ENCODE measurements at regions not wholly inside any gene's neighbourhood (a gene's known extent, or its start where the extent isn't known, plus 50 kb on each side); places are given as distances from the start of the nearest gene placed in this dataset.
A peak's percentile ranks its signal among the peaks of the same experiment; 100 is the strongest.

DNA sequence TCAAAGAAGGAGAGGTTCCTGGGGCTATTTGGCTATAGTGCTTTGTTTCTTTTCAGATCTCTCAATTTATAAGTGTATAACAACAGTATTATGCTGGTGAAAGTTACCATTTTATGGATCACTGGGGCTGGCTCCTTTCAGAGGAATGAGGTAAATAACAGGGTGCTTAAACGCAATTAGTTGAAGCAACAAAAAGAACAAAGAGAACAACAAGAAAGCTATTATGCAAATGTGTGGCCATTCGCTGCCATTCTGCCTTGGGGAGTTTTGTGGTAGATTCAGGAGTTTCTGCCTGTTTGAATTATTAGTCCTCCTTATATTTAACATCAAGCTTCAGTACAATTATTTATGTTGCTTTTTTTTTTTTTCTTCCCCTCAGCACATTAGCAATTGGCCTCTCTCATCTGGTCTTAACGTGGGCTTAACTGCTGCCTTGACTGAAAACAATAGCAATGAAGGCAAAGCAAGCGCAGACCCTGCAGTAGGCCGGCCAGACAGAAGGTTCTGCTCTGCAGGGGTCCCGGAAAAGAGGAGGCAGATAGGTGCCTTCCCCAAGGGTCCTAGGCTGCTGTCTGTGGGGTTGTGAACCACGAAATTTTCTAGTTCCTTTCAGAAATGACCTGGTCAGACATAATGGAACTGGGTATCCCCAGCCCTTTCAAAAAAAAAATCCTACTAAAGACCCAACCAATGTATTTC is 339.9 kb upstream of the PODXL start:
- peak; percentile 38 for DNase-seq

DNA sequence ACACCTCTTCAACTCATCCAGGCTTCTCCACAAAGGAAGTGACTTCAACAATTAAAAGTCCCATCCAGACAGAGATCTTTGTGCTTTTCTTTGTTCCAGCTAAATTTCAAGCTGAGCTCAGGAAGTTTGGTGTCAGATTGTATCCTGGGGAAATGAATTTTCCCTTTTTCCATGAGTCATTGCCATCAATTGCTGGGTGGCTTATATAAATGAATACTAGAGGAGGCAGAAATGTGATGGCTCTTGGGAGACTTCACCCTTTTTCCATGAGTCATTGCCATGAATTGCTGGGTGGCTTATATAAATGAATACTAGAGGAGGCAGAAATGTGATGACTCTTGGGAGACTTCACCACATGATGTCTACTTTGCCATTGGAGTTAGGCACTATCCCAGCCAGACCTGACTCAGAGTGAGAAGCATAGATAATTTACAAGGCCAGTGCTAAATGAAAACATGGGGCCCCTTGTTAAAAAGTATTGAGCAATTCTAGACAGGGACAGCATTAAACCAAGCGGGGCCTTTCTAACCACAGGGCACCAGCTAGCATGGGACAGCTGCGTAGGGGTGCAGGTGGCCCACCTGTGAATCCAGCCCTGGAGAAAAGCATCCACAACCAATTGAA is 339.2 kb upstream of the PODXL start:
- DNase-seq = no peak

DNA sequence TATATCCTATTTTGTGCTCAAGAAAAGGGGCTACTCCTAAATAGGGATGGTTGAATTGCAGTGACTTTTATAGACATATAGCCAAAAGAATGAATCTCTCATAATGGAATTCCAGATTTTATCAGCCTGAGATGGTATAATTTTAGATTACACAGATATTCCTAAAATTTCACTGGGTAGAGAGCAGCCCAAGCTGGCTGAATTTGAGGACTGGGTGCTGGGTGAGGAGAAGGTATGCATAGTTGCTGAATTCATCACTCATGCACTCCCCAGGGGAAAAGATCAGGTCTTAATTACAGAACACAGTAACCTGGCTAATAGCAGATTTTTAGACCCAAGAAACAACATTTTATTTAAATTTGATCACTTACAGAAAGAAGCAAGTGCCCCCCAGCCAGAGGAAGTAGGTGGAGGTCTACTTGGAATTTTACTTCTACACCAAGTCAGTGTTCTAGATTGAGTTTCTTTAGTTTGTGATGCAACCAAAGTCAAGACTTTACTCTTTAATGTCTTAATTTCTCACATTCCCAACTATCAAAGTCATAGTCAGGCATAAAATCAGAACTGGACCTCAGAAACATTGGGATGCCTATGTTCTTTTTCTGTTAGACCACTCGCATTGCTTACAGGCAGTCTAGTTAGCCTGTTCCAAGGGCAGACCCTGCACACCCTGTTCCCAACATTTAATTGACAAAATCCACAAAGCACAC is 337.4 kb upstream of the PODXL start:
- no peak for DNase-seq

DNA sequence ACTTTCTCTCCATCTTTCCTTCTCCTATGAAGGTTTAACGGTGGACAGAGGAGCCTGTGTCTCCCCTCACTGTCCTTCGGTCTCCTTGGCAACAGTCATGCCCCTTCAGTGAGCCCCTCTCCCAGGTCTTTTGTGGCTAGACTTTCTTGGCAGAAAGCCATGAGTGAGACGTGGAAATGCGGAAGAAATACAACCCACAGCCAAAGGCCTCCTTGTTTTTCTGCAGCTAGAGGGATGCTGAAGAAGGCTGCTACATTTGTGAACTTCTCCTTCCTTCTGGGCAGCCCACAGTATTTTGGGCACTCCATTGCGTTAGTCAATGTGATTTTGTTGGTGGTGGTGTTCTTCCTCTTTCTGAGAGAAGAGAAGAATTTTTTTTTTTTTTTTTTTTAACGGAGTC is 333.7 kb upstream of the PODXL start:
- peak; percentile 6 for DNase-seq

- DNase-seq = no peak
These were observed 333.2 kb upstream of the PODXL start for GRCh38 chr7:131889572-131890150.

DNA sequence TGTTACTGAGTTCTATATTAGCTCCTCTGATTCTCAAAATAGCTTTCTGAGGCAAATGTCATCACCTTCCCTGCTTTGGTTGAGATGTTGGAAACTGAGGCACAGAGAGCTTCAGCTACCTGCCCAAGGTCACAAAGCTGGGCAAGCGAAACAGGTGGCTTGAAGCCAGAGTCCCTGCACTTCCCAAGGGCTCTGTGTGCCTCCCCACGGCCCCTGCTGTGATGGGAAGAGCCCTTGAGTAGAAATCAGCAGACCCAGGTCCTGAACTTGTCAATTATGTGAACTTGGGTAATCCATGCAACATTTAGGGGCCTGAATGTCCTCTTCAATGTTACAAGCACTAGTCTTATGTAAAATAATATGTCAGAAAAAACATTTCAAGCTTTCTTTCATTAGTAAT is 327.3 kb upstream of the PODXL start:
- no peak for DNase-seq

DNA sequence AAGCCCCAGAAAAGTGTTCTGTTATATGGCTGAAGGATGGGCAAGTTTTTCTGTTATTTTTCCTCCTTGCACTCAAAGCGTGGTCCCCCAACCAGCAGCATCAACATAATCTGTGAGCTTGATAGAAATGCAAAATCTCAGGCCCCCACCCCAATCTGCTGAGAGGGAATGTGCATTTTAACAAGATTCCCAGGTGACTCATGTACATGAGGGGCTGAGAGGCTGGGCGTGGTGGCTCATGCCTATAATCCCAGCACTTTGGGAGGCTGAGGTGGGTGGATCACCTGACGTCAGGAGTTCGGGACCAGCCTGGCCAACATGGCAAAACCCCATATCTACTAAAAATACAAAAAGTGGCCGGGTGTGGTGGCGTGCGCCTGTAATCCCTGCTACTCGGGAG is 326.8 kb upstream of the PODXL start:
- no peak for DNase-seq

DNA sequence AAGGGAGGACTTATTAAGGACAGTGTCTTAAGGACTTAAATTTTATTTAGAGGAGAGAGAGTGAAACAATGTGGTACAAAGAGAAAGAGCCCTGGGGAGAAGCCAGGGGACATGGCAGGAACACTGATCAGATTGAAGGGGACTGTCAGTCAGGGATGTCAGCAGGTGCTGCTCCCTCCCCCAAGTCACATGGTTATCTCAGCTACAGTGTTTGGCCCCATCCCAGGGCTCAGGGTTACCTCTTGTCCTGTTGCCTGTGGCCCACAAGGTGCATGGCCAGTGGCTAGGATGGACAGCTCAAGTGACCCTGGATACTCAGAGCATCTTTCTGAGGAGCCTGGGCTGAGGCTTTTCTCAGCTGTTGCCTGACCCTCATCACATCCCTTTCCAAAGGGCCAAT is 325.9 kb upstream of the PODXL start:
- DNase-seq = no peak

DNA sequence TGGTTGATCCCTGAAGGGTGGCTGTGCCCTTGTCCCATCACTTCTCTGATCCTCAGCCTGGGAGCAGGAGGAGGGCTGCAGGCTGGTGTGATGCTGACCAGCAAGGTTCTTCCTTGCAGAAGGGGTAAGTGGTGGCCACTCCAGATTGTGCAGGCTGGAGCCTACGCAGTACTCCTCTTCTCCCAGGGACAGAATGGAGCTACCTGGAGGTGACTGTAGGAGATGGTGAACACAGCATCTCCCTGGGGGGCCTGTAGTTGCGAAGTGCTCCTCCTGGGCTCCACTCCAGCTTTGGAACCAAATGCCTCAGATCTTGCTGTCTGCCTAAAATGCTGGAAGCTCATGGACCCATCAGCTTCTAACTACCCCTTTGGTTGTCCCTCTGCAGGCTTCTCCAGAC is 323.6 kb upstream of the PODXL start:
- no peak for DNase-seq

GRCh38 chr7:131879424-131879823 is 323.0 kb upstream of the PODXL start:
- DNase-seq = no peak

- DNase-seq = no peak
These were observed 322.3 kb upstream of the PODXL start for GRCh38 chr7:131878777-131879176.

GRCh38 chr7:131873581-131873980 is 317.2 kb upstream of the PODXL start:
- DNase-seq = no peak

GRCh38 chr7:131869986-131870385 is 313.6 kb upstream of the PODXL start:
- DNase-seq = no peak

GRCh38 chr7:131869169-131869844 is 312.9 kb upstream of the PODXL start:
- DNase-seq = no peak

- no peak for DNase-seq
These were observed 311.0 kb upstream of the PODXL start for GRCh38 chr7:131867461-131867860.

DNA sequence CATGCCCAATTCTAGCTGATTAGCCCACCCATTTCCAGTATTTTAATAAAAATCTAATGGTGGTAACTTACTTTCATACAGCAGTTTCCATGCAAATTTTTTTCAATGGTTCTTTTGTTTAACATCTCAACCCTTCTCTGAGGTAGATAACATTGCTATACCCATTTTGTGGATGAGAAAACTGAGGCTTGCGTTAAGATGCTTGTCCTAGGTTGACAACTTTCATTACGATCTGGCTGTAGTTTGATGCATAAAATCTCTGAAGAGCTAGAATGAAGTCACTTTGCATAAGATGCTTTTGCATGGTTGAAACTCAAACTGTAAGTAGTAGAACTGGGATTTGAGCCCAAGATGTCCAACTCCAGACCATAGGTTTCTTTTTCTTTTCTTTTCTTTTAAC is 309.5 kb upstream of the PODXL start:
- DNase-seq = no peak

GRCh38 chr7:131861620-131862346 is 305.4 kb upstream of the PODXL start:
- no peak for DNase-seq

- peak; percentile 79 for DNase-seq
These were observed 302.9 kb upstream of the PODXL start for GRCh38 chr7:131859147-131859821.

GRCh38 chr7:131858611-131859010 is 302.2 kb upstream of the PODXL start:
- DNase-seq = peak; percentile 26

- no peak for DNase-seq
These were observed 293.0 kb upstream of the PODXL start for GRCh38 chr7:131849472-131849871.

DNA sequence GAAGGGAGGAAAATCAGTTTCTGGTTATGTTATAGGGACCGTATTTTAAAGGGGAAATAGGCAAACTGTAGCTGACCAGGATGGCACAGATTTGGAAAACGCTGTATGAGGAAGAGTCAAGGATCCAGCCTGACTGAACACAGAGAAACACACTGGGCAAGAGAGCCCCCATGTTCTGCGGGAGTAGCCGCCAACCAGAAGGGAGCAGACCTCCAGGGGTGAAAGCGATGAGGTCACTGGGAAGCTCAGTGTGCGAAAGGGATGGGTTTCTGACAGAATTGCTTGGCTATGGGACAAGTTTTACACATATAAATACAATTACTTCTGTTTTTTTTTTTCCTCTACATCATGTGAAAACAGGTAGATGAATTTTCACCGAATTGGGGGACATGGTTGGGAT is 291.6 kb upstream of the PODXL start:
- DNase-seq = no peak

All from NCI-H2227 treated with DMSO at 0.1 percent for 48 hours (cell line).